Mesenchymal stem cell (in vitro differentiated cells and primary cell): ENCODE measurements at regions not wholly inside any gene's neighbourhood (a gene's known extent, or its start where the extent isn't known, plus 50 kb on each side); places are given as distances from the start of the nearest gene placed in this dataset. TPM values are rescaled to one million over a fixed set of nuclear protein-coding genes. Genes with fewer than 3 reads are reported as not detected.
"Not testable (repeated sequence)": the region's sequence is repeated elsewhere in the genome, so short reads cannot be mapped to it uniquely, and the experiment has no call there.

ENCODE experiments used
- DNase-seq: peaks from one replicate; pipeline ENCODE4 v3.0.0-alpha.2; 2013
- H2AFZ ChIP-seq: one replicate; pipeline ENCODE4 v1.6.1; 2013; ENCODE audit warnings: low read depth, mild to moderate bottlenecking, control low read depth, inconsistent platforms, low read length, moderate library complexity
- H2AK5ac ChIP-seq: 2 replicates; pipeline ENCODE4 v1.6.1; 2013; ENCODE audit warnings: low read length, moderate library complexity, mild to moderate bottlenecking, inconsistent platforms; ENCODE audit not compliant: severe bottlenecking
- H2BK120ac ChIP-seq: one replicate; pipeline ENCODE4 v1.6.1; 2013; ENCODE audit warnings: low read depth, mild to moderate bottlenecking, inconsistent platforms, low read length, moderate library complexity
- H2BK12ac ChIP-seq, 2 experiments: one replicate each; pipeline ENCODE4 v1.6.1; 2013; ENCODE audit warnings: inconsistent platforms in 2 of 2, low read length in 2 of 2, mild to moderate bottlenecking in 2 of 2, moderate library complexity in 2 of 2, control low read depth in 1 of 2
- H2BK15ac ChIP-seq: one replicate; pipeline ENCODE4 v1.6.1; 2013; ENCODE audit warnings: mild to moderate bottlenecking, low read depth, inconsistent platforms; ENCODE audit not compliant: poor library complexity, severe bottlenecking
- H2BK5ac ChIP-seq: 2 replicates; pipeline ENCODE4 v1.6.1; 2013; ENCODE audit warnings: low read depth, mild to moderate bottlenecking, low read length, control low read depth, inconsistent platforms; ENCODE audit not compliant: poor library complexity, severe bottlenecking
- H3K14ac ChIP-seq, 2 experiments: one replicate each; pipeline ENCODE4 v1.6.1; 2013; ENCODE audit warnings: inconsistent platforms in 2 of 2, low read length in 2 of 2, control low read depth in 1 of 2, mild to moderate bottlenecking in 1 of 2, moderate library complexity in 1 of 2
- H3K18ac ChIP-seq, 2 experiments: one replicate each; pipeline ENCODE4 v1.6.1; 2013; ENCODE audit warnings: inconsistent platforms in 2 of 2, low read length in 2 of 2, control low read depth in 1 of 2, low read depth in 1 of 2, mild to moderate bottlenecking in 1 of 2
- H3K23ac ChIP-seq, 2 experiments: one replicate each; pipeline ENCODE4 v1.6.1; 2013; ENCODE audit warnings: inconsistent platforms in 2 of 2, low read length in 2 of 2, mild to moderate bottlenecking in 2 of 2, moderate library complexity in 2 of 2, control low read depth in 1 of 2
- H3K27ac ChIP-seq: 2 replicates; pipeline ENCODE4 v1.5.1; 2013; ENCODE audit warnings: mild to moderate bottlenecking, moderate library complexity, low read length, control low read depth, inconsistent platforms; ENCODE audit not compliant: poor library complexity, severe bottlenecking
- H3K27me3 ChIP-seq, 2 experiments: 2 replicates each; pipeline versions ENCODE4 v1.6.1 to v1.7.0; 2013; ENCODE audit warnings: low read length in 2 of 2, mild to moderate bottlenecking in 2 of 2, moderate library complexity in 2 of 2, control low read depth in 1 of 2, inconsistent platforms in 1 of 2; ENCODE audit not compliant: control insufficient read depth in 1 of 2, insufficient read depth in 1 of 2
- H3K36me3 ChIP-seq, 2 experiments: 2 replicates each; pipeline versions ENCODE4 v1.6.1 to v1.7.0; 2013; ENCODE audit warnings: low read length in 2 of 2, control low read depth in 1 of 2, inconsistent platforms in 1 of 2, low read depth in 1 of 2, mild to moderate bottlenecking in 1 of 2; ENCODE audit not compliant: insufficient read depth in 2 of 2, control insufficient read depth in 1 of 2
- H3K4ac ChIP-seq, 2 experiments: one replicate each; pipeline ENCODE4 v1.6.1; 2013; ENCODE audit warnings: inconsistent platforms in 2 of 2, low read length in 2 of 2, mild to moderate bottlenecking in 2 of 2, moderate library complexity in 2 of 2, control low read depth in 1 of 2, low read depth in 1 of 2
- H3K4me1 ChIP-seq: 2 replicates; pipeline ENCODE4 v1.6.1; 2013; ENCODE audit warnings: low read depth, low read length, control low read depth; ENCODE audit not compliant: control insufficient read depth, insufficient read depth
- H3K4me2 ChIP-seq: 2 replicates; pipeline ENCODE4 v1.6.1; 2013; ENCODE audit warnings: low read length, mild to moderate bottlenecking, inconsistent platforms; ENCODE audit not compliant: poor library complexity, severe bottlenecking
- H3K4me3 ChIP-seq, 2 experiments: 2 replicates each; pipeline versions ENCODE4 v1.5.1 to v1.7.0; 2013; ENCODE audit warnings: low read length in 2 of 2, mild to moderate bottlenecking in 2 of 2, control low read depth in 1 of 2, low read depth in 1 of 2; ENCODE audit not compliant: insufficient read depth in 1 of 2
- H3K79me1 ChIP-seq: replicated peaks from 2 replicates; pipeline ENCODE4 v1.6.1; 2013; ENCODE audit warnings: mild to moderate bottlenecking, control low read depth, low read length, inconsistent platforms; ENCODE audit not compliant: poor library complexity, severe bottlenecking
- H3K9ac ChIP-seq: 2 replicates; pipeline ENCODE4 v1.7.0; 2013; ENCODE audit warnings: mild to moderate bottlenecking, low read length, moderate library complexity
- H3K9me3 ChIP-seq: 2 replicates; pipeline ENCODE4 v1.7.0; 2013; ENCODE audit warnings: mild to moderate bottlenecking, low read length; ENCODE audit not compliant: control insufficient read depth
- H4K8ac ChIP-seq: one replicate; pipeline ENCODE4 v1.6.1; 2013; ENCODE audit warnings: inconsistent platforms, mild to moderate bottlenecking, low read length, moderate library complexity
- H4K91ac ChIP-seq: one replicate; pipeline ENCODE4 v1.6.1; 2013; ENCODE audit warnings: mild to moderate bottlenecking, low read length, inconsistent platforms
- WGBS: methylation state at CpG from one replicate; pipeline ENCODE4 v1.1.7; 2013; ENCODE audit warnings: mixed read lengths; 5-methylcytosine and 5-hydroxymethylcytosine counted together
- small RNA-seq: library from polyadenylated mRNA; stranded (forward); fragments of <200 nt; extraction: miRNeasy Mini kit (QIAGEN cat#:217004); gene quantifications from one replicate; pipeline ENCODE3, GENCODE V24; 2013; ENCODE audit warnings: low read depth

DNA sequence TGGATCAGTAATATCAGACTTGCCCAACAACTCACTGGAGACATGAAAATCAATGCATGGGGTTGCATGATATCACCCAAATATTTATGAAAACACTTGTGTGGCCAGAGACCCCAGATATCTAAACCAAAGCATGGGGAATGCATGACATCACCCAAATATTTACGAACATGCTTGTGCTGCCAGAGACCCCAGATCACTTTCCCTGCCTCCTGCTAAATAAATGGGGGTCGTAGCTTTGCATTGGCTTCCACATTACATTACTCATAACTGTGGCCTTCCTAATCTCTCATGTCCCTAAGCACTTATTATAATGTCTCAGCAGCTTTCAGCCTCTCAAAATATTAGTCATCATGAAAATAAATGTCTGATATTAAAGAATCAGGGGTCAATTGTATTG is 838.0 kb upstream of the DEFB115 start:
- no peak overlapping the region for H3K23ac ChIP-seq

DNA sequence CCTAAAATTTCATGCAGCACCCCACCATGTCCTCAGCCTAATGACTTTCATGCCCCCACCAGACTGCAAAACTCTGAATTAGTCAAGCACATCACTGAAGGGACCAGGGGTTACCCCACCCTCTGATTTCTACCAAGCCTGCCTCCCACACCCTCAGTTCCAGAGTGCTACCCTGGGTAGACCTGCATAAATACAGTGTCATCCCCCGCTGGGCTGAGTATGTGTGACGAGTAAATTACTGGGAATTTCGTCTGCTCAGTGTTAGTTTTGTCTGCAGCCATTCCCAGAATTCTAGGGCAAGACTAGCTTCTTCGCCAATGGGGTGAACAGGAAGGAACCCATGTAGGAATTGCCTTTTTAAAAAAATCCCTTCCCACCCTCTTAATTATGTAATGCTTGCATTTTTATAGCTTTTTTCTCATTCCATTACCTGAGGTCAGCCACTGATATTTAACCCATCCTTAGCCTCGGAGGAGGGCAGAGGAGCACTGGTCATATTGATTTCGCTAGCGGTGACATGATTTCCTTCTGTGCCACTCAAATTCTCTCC is 837.5 kb upstream of the DEFB115 start:
- DNase-seq, result not testable (repeated sequence)

More for the DNA sequence above, 838.0 kb upstream of the DEFB115 start:
- no peak overlapping the region for H2AK5ac ChIP-seq
- no peak overlapping the region for H2BK120ac ChIP-seq
- no peak overlapping the region for H3K18ac ChIP-seq
- H3K9ac ChIP-seq, result no peak overlapping the region
- H3K14ac ChIP-seq, result no peak overlapping the region
- H2BK12ac ChIP-seq, result no peak overlapping the region
- no peaks in the 10 kb centered on the region for H3K9me3 ChIP-seq
- no peak overlapping the region for H3K4ac ChIP-seq
- no peak for DNase-seq
- no peak overlapping the region for H3K4me2 ChIP-seq
- no peaks in the 10 kb centered on the region for H3K36me3 ChIP-seq
- H4K8ac ChIP-seq, result no peak overlapping the region
- no peak overlapping the region for H2AFZ ChIP-seq
- no peak overlapping the region for H4K91ac ChIP-seq
- no peaks in the 10 kb centered on the region for H3K79me1 ChIP-seq
- no peak overlapping the region for H3K27ac ChIP-seq
- no peak overlapping the region for H2BK15ac ChIP-seq
- H2BK5ac ChIP-seq, result no peak overlapping the region
- no peaks in the 10 kb centered on the region for H3K4me1 ChIP-seq
- 57% methylated on average over 2 of the region's 2 CpGs for WGBS
- H3K27me3 ChIP-seq, result no peaks in the 10 kb centered on the region
- no peak overlapping the region for H3K4me3 ChIP-seq

More for the DNA sequence above, 837.5 kb upstream of the DEFB115 start:
- H4K8ac ChIP-seq, H3K4me3 ChIP-seq, H2BK15ac ChIP-seq, H3K4me1 ChIP-seq, H3K4me2 ChIP-seq, H4K91ac ChIP-seq, H3K18ac ChIP-seq, H3K23ac ChIP-seq, H3K9ac ChIP-seq, H3K27me3 ChIP-seq, H3K36me3 ChIP-seq, H2AK5ac ChIP-seq, H3K79me1 ChIP-seq, H3K4ac ChIP-seq, H2BK12ac ChIP-seq, H3K27ac ChIP-seq, H2AFZ ChIP-seq, H2BK5ac ChIP-seq, H2BK120ac ChIP-seq, H3K14ac ChIP-seq, H3K9me3 ChIP-seq: not testable (repeated sequence)
- 65% methylated on average over 5 of the region's 7 CpGs for WGBS

Small RNA genes in the stretch of these regions (small RNA-seq; reads per million reads assigned to genes)
- gene CFTRP3 (not detected), gene MLLT10P1 (not detected), gene RF00019 (not detected)
